C4-2B (cell line): ENCODE measurements at regions not wholly inside any gene's neighbourhood (a gene's known extent, or its start where the extent isn't known, plus 50 kb on each side); places are given as distances from the start of the nearest gene placed in this dataset.

ENCODE experiments used
- ZFX ChIP-seq: fragments of 450-650 bp; IDR thresholded peaks from 2 replicates; pipeline ENCODE4 v1.6.1; 2017
- TF ChIP-seq, protein P1 (sequence below): fragments of 450-650 bp; conservative IDR thresholded peaks from 2 replicates; pipeline ENCODE4 v1.5.1; 2017; ENCODE audit warnings: mild to moderate bottlenecking

DNA sequence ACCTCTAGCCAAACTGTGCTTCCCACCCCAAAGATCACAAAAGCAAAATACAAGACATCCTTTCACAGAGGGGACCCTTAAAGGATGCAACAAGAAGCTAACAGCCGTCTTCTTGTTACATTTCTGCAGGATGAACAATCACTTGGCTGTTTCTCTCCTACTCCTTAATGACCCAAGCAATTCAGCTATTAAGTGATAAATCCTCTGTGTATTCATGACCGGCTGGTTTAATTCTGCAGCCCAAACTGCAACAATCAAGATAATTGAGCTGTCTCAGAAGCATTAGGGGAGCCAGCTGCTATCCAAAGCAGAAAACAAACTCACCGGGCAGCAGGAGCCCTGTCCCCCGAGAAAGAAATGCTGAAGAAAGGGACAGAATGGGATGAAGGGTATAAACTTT, 85.9 kb upstream of the ACSL4 start:
- TF ChIP-seq, protein P1, sequence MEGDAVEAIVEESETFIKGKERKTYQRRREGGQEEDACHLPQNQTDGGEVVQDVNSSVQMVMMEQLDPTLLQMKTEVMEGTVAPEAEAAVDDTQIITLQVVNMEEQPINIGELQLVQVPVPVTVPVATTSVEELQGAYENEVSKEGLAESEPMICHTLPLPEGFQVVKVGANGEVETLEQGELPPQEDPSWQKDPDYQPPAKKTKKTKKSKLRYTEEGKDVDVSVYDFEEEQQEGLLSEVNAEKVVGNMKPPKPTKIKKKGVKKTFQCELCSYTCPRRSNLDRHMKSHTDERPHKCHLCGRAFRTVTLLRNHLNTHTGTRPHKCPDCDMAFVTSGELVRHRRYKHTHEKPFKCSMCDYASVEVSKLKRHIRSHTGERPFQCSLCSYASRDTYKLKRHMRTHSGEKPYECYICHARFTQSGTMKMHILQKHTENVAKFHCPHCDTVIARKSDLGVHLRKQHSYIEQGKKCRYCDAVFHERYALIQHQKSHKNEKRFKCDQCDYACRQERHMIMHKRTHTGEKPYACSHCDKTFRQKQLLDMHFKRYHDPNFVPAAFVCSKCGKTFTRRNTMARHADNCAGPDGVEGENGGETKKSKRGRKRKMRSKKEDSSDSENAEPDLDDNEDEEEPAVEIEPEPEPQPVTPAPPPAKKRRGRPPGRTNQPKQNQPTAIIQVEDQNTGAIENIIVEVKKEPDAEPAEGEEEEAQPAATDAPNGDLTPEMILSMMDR: no peak
- TF ChIP-seq ZFX: no peak
